PC-9 (cell line): ENCODE measurements at regions not wholly inside any gene's neighbourhood (a gene's known extent, or its start where the extent isn't known, plus 50 kb on each side); places are given as distances from the start of the nearest gene placed in this dataset.

ENCODE experiments used
- BruUV-seq: library from RNA; stranded (reverse); fragments of 400-500 nt; replicated peaks from 2 replicates; lab custom pipeline; 2021; lab: Mats Ljungman, UMichigan
- CTCF ChIA-PET: fragments of 300-600 bp; sonication (Branson Sonifier 250); formaldehyde crosslinking; loops from one replicate; lab custom pipeline; 2022; ENCODE audit warnings: antibody characterized with exemption; lab: Charles Lee
- POLR2A ChIA-PET: fragments of 300-600 bp; sonication (Branson Sonifier 250); formaldehyde crosslinking; loops from one replicate; lab custom pipeline; 2022; ENCODE audit warnings: antibody characterized with exemption; ENCODE audit not compliant: unreplicated experiment; lab: Charles Lee
- DNase-seq, 2 experiments: peaks; one replicate each; pipeline versions ENCODE4 v3.0.0 to v3.0.0-alpha.2; 2015 to 2022; ENCODE audit warnings: mixed read lengths in 1 of 2
- H2AFZ ChIP-seq: fragments of 200-600 bp; sonication (generic); 2 replicates; pipeline ENCODE4 v1.8.1; 2017; ENCODE audit warnings: antibody characterized with exemption
- H3F3A ChIP-seq: fragments of 200-600 bp; sonication (generic); 2 replicates; pipeline ENCODE4 v1.8.1; 2017; ENCODE audit warnings: antibody characterized with exemption, mild to moderate bottlenecking, low read depth; ENCODE audit not compliant: insufficient read depth
- H3K27ac ChIP-seq: fragments of 200-600 bp; sonication (generic); 2 replicates; pipeline ENCODE4 v1.6.1; 2016; ENCODE audit warnings: mixed run types
- H3K27me3 ChIP-seq: fragments of 200-600 bp; sonication (generic); 2 replicates; pipeline ENCODE4 v1.6.1; 2016; ENCODE audit warnings: low read depth, mixed run types; ENCODE audit not compliant: insufficient read depth
- H3K36me3 ChIP-seq: fragments of 200-600 bp; sonication (generic); 2 replicates; pipeline ENCODE4 v1.6.1; 2016; ENCODE audit warnings: low read depth, mixed run types
- H3K4me1 ChIP-seq: fragments of 200-600 bp; sonication (generic); replicated peaks from 2 replicates; pipeline ENCODE4 v1.6.1; 2016; ENCODE audit warnings: mixed run types; ENCODE audit not compliant: insufficient read depth
- H3K4me2 ChIP-seq: fragments of 200-600 bp; sonication (generic); 2 replicates; pipeline ENCODE4 v1.6.1; 2017; ENCODE audit warnings: mixed run types
- H3K4me3 ChIP-seq: fragments of 200-600 bp; sonication (generic); 2 replicates; pipeline ENCODE4 v1.6.1; 2016; ENCODE audit warnings: mixed run types
- H3K79me2 ChIP-seq: fragments of 200-600 bp; sonication (generic); 2 replicates; pipeline ENCODE4 v1.6.1; 2017; ENCODE audit warnings: low read depth, mixed run types
- H3K9me2 ChIP-seq: fragments of 200-600 bp; sonication (generic); 2 replicates; pipeline ENCODE4 v1.8.1; 2017; ENCODE audit warnings: mild to moderate bottlenecking; ENCODE audit not compliant: insufficient read depth
- H3K9me3 ChIP-seq: fragments of 200-600 bp; sonication (generic); 2 replicates; pipeline ENCODE4 v1.8.1; 2016; ENCODE audit warnings: low read depth; ENCODE audit not compliant: insufficient read depth
- H4K20me1 ChIP-seq: fragments of 200-600 bp; sonication (generic); 2 replicates; pipeline ENCODE4 v1.8.1; 2017; ENCODE audit not compliant: insufficient read depth
- CTCF ChIP-seq: fragments of 200-600 bp; sonication (generic); conservative IDR thresholded peaks from 2 replicates; pipeline ENCODE4 v1.6.1; 2017; ENCODE audit warnings: mixed run types, antibody characterized with exemption, mild to moderate bottlenecking, moderate library complexity
- EZH2 ChIP-seq: fragments of 200-600 bp; sonication (generic); IDR thresholded peaks from 2 replicates; pipeline ENCODE4 v1.8.0; 2017; ENCODE audit warnings: antibody characterized with exemption, low read depth
- intact Hi-C: fragments of 100-400 bp; cut with micrococcal nuclease; formaldehyde crosslinking; loops from one replicate; pipeline ENCODE4 v1.10.0; 2022; ENCODE audit not compliant: unreplicated experiment

- POLR2A ChIA-PET: no interaction called here
- H3K27ac ChIP-seq: no peak overlapping the region
- peaks cover 11% of the 10 kb centered on the region; the same call in 1 of the 2 replicates for H3F3A ChIP-seq
- H3K27me3 ChIP-seq: no peaks in the 10 kb centered on the region
- no peaks in the 10 kb centered on the region for H3K79me2 ChIP-seq
- no peaks in the 10 kb centered on the region for H4K20me1 ChIP-seq
- no peak for TF ChIP-seq EZH2
- TF ChIP-seq CTCF: no peak
- intact Hi-C loops: no loop called here
- no peaks in the 10 kb centered on the region for H3K9me2 ChIP-seq
- H3K9me3 ChIP-seq: no peaks in the 10 kb centered on the region
- BruUV-seq: no TSS peak
- H3K4me1 ChIP-seq: peaks cover 15% of the 10 kb centered on the region
- CTCF ChIA-PET: no interaction called here
- 0 out of 2 replicates have a peak overlapping the region, but pooled peaks have one; percentile 2 for H3K4me2 ChIP-seq
- no peaks in the 10 kb centered on the region for H3K36me3 ChIP-seq
- H3K4me3 ChIP-seq: no peak overlapping the region
- no peak overlapping the region for H2AFZ ChIP-seq
- no peak for DNase-seq
Measured at GRCh38 chr7:96901822-96902445, 103.4 kb upstream of the DLX6 start.

GRCh38 chr7:96903906-96904305 lies 101.4 kb upstream of the DLX6 start:
- H3K9me3 ChIP-seq: no peaks in the 10 kb centered on the region
- H3F3A ChIP-seq: peaks cover 11% of the 10 kb centered on the region; the same call in 1 of the 2 replicates
- no peaks in the 10 kb centered on the region for H3K27me3 ChIP-seq
- H3K4me2 ChIP-seq: no peak overlapping the region
- TF ChIP-seq CTCF (no peak), EZH2 (no peak)
- POLR2A ChIA-PET: no interaction called here
- no TSS peak for BruUV-seq
- intact Hi-C loops: no loop called here
- no peaks in the 10 kb centered on the region for H3K9me2 ChIP-seq
- no peaks in the 10 kb centered on the region for H3K36me3 ChIP-seq
- CTCF ChIA-PET: no interaction called here
- H3K4me1 ChIP-seq: peaks cover 15% of the 10 kb centered on the region
- H2AFZ ChIP-seq: no peak overlapping the region
- no peaks in the 10 kb centered on the region for H3K79me2 ChIP-seq
- no peak overlapping the region for H3K27ac ChIP-seq
- no peaks in the 10 kb centered on the region for H4K20me1 ChIP-seq
- DNase-seq: no peak
- no peak overlapping the region for H3K4me3 ChIP-seq

GRCh38 chr7:96910486-96910885 lies 94.9 kb upstream of the DLX6 start:
- POLR2A ChIA-PET: no interaction called here
- H2AFZ ChIP-seq: no peak overlapping the region

More at GRCh38 chr7:96910486-96910885, 94.9 kb upstream of the DLX6 start:
- no peaks in the 10 kb centered on the region for H4K20me1 ChIP-seq
- CTCF ChIA-PET: no interaction called here
- no peaks in the 10 kb centered on the region for H3K9me3 ChIP-seq
- no peaks in the 10 kb centered on the region for H3K36me3 ChIP-seq
- TF ChIP-seq EZH2 (no peak), CTCF (no peak)
- no peaks in the 10 kb centered on the region for H3K27me3 ChIP-seq
- no TSS peak for BruUV-seq
- no peak overlapping the region for H3K27ac ChIP-seq
- no peaks in the 10 kb centered on the region for H3K79me2 ChIP-seq
- no peak overlapping the region for H3K4me2 ChIP-seq
- intact Hi-C loops: no loop called here
- H3K9me2 ChIP-seq: no peaks in the 10 kb centered on the region
- no peaks in the 10 kb centered on the region for H3F3A ChIP-seq
- DNase-seq: no peak
- no peaks in the 10 kb centered on the region for H3K4me1 ChIP-seq
- H3K4me3 ChIP-seq: no peak overlapping the region
